Activated naive CD8-positive, alpha-beta T cell treated with anti-CD3 and anti-CD28 coated beads, Interleukin-2, amount 50 U/mL, for 24 hours (primary cell): ENCODE measurements at regions not wholly inside any gene's neighbourhood (a gene's known extent, or its start where the extent isn't known, plus 50 kb on each side); places are given as distances from the start of the nearest gene placed in this dataset.
"Not testable (repeated sequence)": the region's sequence is repeated elsewhere in the genome, so short reads cannot be mapped to it uniquely, and the experiment has no call there.

Source experiments
- ATAC-seq: fragments of 150-1000 bp; cut with Tn5 transposase; one replicate; pipeline ENCODE4 v1.10.0; 2021
- DNase-seq: peaks from one replicate; pipeline ENCODE4 v3.0.0; 2021
- H3K27ac Mint-ChIP-seq: one replicate; pipeline ENCODE4 v1.8.0; 2021; ENCODE audit warnings: mild to moderate bottlenecking, mixed read lengths
- H3K27me3 Mint-ChIP-seq: one replicate; pipeline ENCODE4 v1.8.0; 2021; ENCODE audit warnings: mixed read lengths
- H3K36me3 Mint-ChIP-seq: one replicate; pipeline ENCODE4 v1.8.0; 2021; ENCODE audit warnings: low read depth, mixed read lengths
- H3K4me1 Mint-ChIP-seq: one replicate; pipeline ENCODE4 v1.8.0; 2021; ENCODE audit warnings: mixed read lengths
- H3K4me3 Mint-ChIP-seq: one replicate; pipeline ENCODE4 v1.8.0; 2021; ENCODE audit warnings: mild to moderate bottlenecking, moderate library complexity, mixed read lengths
- H3K9me3 Mint-ChIP-seq: one replicate; pipeline ENCODE4 v1.8.0; 2021; ENCODE audit warnings: mixed read lengths

GRCh38 chr22:15919120-15919519, 229.3 kb downstream of the POTEH start:
- H3K9me3 Mint-ChIP-seq, H3K4me1 Mint-ChIP-seq, H3K27ac Mint-ChIP-seq, ATAC-seq, H3K27me3 Mint-ChIP-seq, H3K36me3 Mint-ChIP-seq, H3K4me3 Mint-ChIP-seq, DNase-seq: not testable (repeated sequence)

- DNase-seq, H3K4me3 Mint-ChIP-seq, H3K4me1 Mint-ChIP-seq, H3K9me3 Mint-ChIP-seq, H3K36me3 Mint-ChIP-seq, H3K27me3 Mint-ChIP-seq, H3K27ac Mint-ChIP-seq, ATAC-seq: not testable (repeated sequence)
Observed at GRCh38 chr22:15920941-15921340, 231.1 kb downstream of the POTEH start.

GRCh38 chr22:15922132-15922531, 232.3 kb downstream of the POTEH start:
- H3K9me3 Mint-ChIP-seq, H3K36me3 Mint-ChIP-seq, H3K4me3 Mint-ChIP-seq, H3K27ac Mint-ChIP-seq, H3K4me1 Mint-ChIP-seq, DNase-seq, H3K27me3 Mint-ChIP-seq, ATAC-seq: not testable (repeated sequence)

- DNase-seq, H3K4me3 Mint-ChIP-seq, H3K27ac Mint-ChIP-seq, ATAC-seq, H3K27me3 Mint-ChIP-seq, H3K9me3 Mint-ChIP-seq, H3K36me3 Mint-ChIP-seq, H3K4me1 Mint-ChIP-seq: not testable (repeated sequence)
Observed at GRCh38 chr22:15922666-15923065, 232.8 kb downstream of the POTEH start.

GRCh38 chr22:15924820-15925219, 235.0 kb downstream of the POTEH start:
- not testable (repeated sequence) for H3K27me3 Mint-ChIP-seq, H3K27ac Mint-ChIP-seq, H3K4me3 Mint-ChIP-seq, DNase-seq, H3K9me3 Mint-ChIP-seq, H3K4me1 Mint-ChIP-seq, ATAC-seq, H3K36me3 Mint-ChIP-seq

GRCh38 chr22:15927172-15927571, 237.3 kb downstream of the POTEH start:
- not testable (repeated sequence) for DNase-seq, H3K9me3 Mint-ChIP-seq, H3K27me3 Mint-ChIP-seq, H3K36me3 Mint-ChIP-seq, H3K4me1 Mint-ChIP-seq, H3K4me3 Mint-ChIP-seq, H3K27ac Mint-ChIP-seq, ATAC-seq
